ENCODE measurements at regions not wholly inside any gene's neighbourhood (a gene's known extent, or its start where the extent isn't known, plus 50 kb on each side); places are given as distances from the start of the nearest gene placed in this dataset.

- DNase-seq, result no peak
Observed at GRCh38 chr17:14873996-14874395, 391.1 kb downstream of the PMP22 start.

- DNase-seq, result no peak
Observed at GRCh38 chr17:14873540-14873939, 391.6 kb downstream of the PMP22 start.

GRCh38 chr17:14871921-14872320, 393.2 kb downstream of the PMP22 start:
- no peak for DNase-seq

- DNase-seq, result no peak
Observed at GRCh38 chr17:14866266-14866665, 398.9 kb downstream of the PMP22 start.

GRCh38 chr17:14864127-14864526, 401.0 kb downstream of the PMP22 start:
- no peak for DNase-seq

GRCh38 chr17:14859542-14859941, 405.6 kb downstream of the PMP22 start:
- DNase-seq, result no peak

GRCh38 chr17:14856176-14856575, 408.9 kb downstream of the PMP22 start:
- DNase-seq, result no peak

- DNase-seq, result no peak
Observed at GRCh38 chr17:14854691-14855090, 410.4 kb downstream of the PMP22 start.

GRCh38 chr17:14845591-14846281, 419.4 kb downstream of the PMP22 start:
- no peak for DNase-seq

- no peak for DNase-seq
Observed at GRCh38 chr17:14843086-14843795, 421.9 kb downstream of the PMP22 start.

GRCh38 chr17:14840616-14841231, 424.4 kb downstream of the PMP22 start:
- DNase-seq, result no peak

- no peak for DNase-seq
Observed at GRCh38 chr17:14838567-14838966, 426.6 kb downstream of the PMP22 start.

- no peak for DNase-seq
Observed at GRCh38 chr17:14833201-14833785, 431.8 kb downstream of the PMP22 start.

- DNase-seq, result no peak
Observed at GRCh38 chr17:14831491-14831890, 433.6 kb downstream of the PMP22 start.

GRCh38 chr17:14827396-14827919, 437.7 kb downstream of the PMP22 start:
- no peak for DNase-seq

GRCh38 chr17:14826358-14826757, 438.8 kb downstream of the PMP22 start:
- DNase-seq, result no peak

GRCh38 chr17:14818469-14818868, 446.7 kb downstream of the PMP22 start:
- no peak for DNase-seq

GRCh38 chr17:14815079-14815478, 450.0 kb downstream of the PMP22 start:
- no peak for DNase-seq

- peak; percentile 17 for DNase-seq
Observed at GRCh38 chr17:14813649-14814370, 451.3 kb downstream of the PMP22 start.

GRCh38 chr17:14808425-14808824, 456.7 kb downstream of the PMP22 start:
- no peak for DNase-seq

GRCh38 chr17:14805348-14805747, 459.8 kb downstream of the PMP22 start:
- no peak for DNase-seq

GRCh38 chr17:14803826-14804225, 461.3 kb downstream of the PMP22 start:
- no peak for DNase-seq

GRCh38 chr17:14797801-14798200, 467.3 kb downstream of the PMP22 start:
- no peak for DNase-seq

Data from activated CD4-positive, alpha-beta T cell treated with anti-CD3 and anti-CD28 coated beads for 48 hours (primary cell).